ENCODE measurements at regions not wholly inside any gene's neighbourhood (a gene's known extent, or its start where the extent isn't known, plus 50 kb on each side); places are given as distances from the start of the nearest gene placed in this dataset.
A peak's percentile ranks its signal among the peaks of the same experiment; 100 is the strongest.

DNA sequence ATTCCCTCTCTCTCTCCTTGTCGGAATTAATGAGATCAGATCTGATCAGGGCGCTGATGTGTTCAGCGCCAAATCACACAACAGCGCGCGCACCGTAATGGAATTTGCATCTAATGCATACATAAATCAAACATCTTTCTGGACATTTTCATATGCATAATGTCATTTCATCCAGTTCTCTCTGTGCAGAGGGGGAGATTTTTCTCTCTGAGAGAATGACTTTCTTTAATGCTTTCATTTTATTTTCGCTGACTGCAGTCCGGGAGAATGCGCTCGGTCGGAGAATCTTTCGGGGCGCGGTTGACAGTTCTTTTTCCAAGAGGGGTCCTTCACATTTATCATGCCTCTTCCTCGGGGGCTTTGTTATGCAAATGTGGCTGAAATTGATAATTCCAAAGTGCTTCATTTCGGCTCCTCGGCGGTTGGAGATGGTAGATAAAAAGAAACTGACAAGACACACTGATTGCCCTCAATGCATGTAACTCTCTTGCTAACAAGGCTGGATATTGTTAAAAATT is 615.9 kb downstream of the VRK1 start:
- TF ChIP-seq CTCF (IDR thresholded peaks at IDR 0.05; ENCODE audit: poor library complexity, severe bottlenecking), result no peak
- TF ChIP-seq POLR2AphosphoS5 (IDR thresholded peaks at IDR 0.05), result peak; percentile 68
- no peak for TF ChIP-seq TAF1 (IDR thresholded peaks at IDR 0.05; ENCODE audit: low read depth)
- TF ChIP-seq SMC3 (conservative IDR thresholded peaks at IDR 0.05; ENCODE audit: poor library complexity), result peak; percentile 47
- no peak for TF ChIP-seq EZH2 (IDR thresholded peaks at IDR 0.05; ENCODE audit: borderline replicate concordance, insufficient read depth, low read length, poor library complexity, severe bottlenecking)
- peak; percentile 84 for TF ChIP-seq EP300 (conservative IDR thresholded peaks at IDR 0.05; ENCODE audit: poor library complexity, severe bottlenecking)
- TF ChIP-seq RAD21 (conservative IDR thresholded peaks at IDR 0.05), result peak; percentile 51

Measured in neural cell (in vitro differentiated cells).